Tibial nerve (tissue), 4 donors: ENCODE measurements at regions not wholly inside any gene's neighbourhood (a gene's known extent, or its start where the extent isn't known, plus 50 kb on each side); places are given as distances from the start of the nearest gene placed in this dataset.
"Not testable (repeated sequence)": the region's sequence is repeated elsewhere in the genome, so short reads cannot be mapped to it uniquely, and the experiment has no call there.

Experiments
- DNase-seq, 2 donors: peaks; one replicate each; pipeline ENCODE4 v3.0.0-alpha.2; 2019; ENCODE audit warnings: low spot score in 2 of 2
- H3K27ac ChIP-seq, 4 donors: fragments of 200-600 bp; sonication (generic) in 3 of 4; one replicate each; pipeline ENCODE4 v1.5.1; 2017 to 2019; ENCODE audit warnings: mild to moderate bottlenecking in 1 of 4
- H3K27me3 ChIP-seq, 2 donors: fragments of 200-600 bp; sonication (generic) in 1 of 2; one replicate each; pipeline versions ENCODE4 v1.5.1 to v1.6.0; 2017 to 2019
- H3K36me3 ChIP-seq, 3 donors: fragments of 200-600 bp; sonication (generic); one replicate each; pipeline ENCODE4 v1.5.1; 2018 to 2019
- H3K4me1 ChIP-seq, 4 donors: fragments of 200-600 bp; sonication (generic) in 3 of 4; one replicate each; pipeline ENCODE4 v1.5.1; 2017 to 2019
- H3K4me3 ChIP-seq, 4 donors: fragments of 200-600 bp; sonication (generic) in 3 of 4; one replicate each; pipeline ENCODE4 v1.5.1; 2017 to 2019; ENCODE audit warnings: mild to moderate bottlenecking in 1 of 4, moderate library complexity in 1 of 4
- H3K9me3 ChIP-seq, 4 donors: fragments of 200-600 bp; sonication (generic) in 3 of 4; one replicate each; pipeline ENCODE4 v1.5.1; 2017 to 2019
- CTCF ChIP-seq, 5 experiments: fragments of 200-600 bp in 3 of 5; fragments of 450-650 bp in 2 of 5; sonication (generic) in 3 of 5; IDR thresholded peaks; one replicate each; pipeline ENCODE4 v1.5.1; 2016 to 2019; ENCODE audit warnings: antibody characterized with exemption in 5 of 5, mild to moderate bottlenecking in 3 of 5, moderate library complexity in 2 of 5
- EP300 ChIP-seq, 2 donors: sonication (generic); formaldehyde crosslinking; IDR thresholded peaks; one replicate each; pipeline ENCODE4 v1.6.1; 2017; ENCODE audit warnings: antibody characterized with exemption in 2 of 2, mild to moderate bottlenecking in 1 of 2
- POLR2A ChIP-seq, 2 donors: fragments of 450-650 bp; IDR thresholded peaks; one replicate each; pipeline ENCODE4 v1.6.1; 2017; ENCODE audit warnings: antibody characterized with exemption in 2 of 2, mild to moderate bottlenecking in 2 of 2, moderate library complexity in 2 of 2
- WGBS, 2 donors: methylation state at CpG; one replicate each; pipeline ENCODE4 v1.1.5; 2018; 5-methylcytosine and 5-hydroxymethylcytosine counted together

- Histone ChIP-seq H3K36me3 (no peaks in the 10 kb centered on the region), H3K4me1 (peaks cover 2 to 28% (median 8%) of the 10 kb centered on the region in 4 donors), H3K27ac (no peak overlapping the region), H3K27me3 (no peaks in the 10 kb centered on the region), H3K9me3 (no peaks in the 10 kb centered on the region), H3K4me3 (no peak overlapping the region)
- TF ChIP-seq EP300 (IDR thresholded peaks at IDR 0.05), result no peak
- TF ChIP-seq POLR2A (IDR thresholded peaks at IDR 0.05), result no peak
- no peak for DNase-seq
- WGBS, 2 donors, result 90 to 93% methylated on average over 4 of the region's 4 CpGs
Measured at GRCh38 chr5:38692346-38692745, 135.9 kb upstream of the LIFR start.

- no peaks in the 10 kb centered on the region for H3K36me3 ChIP-seq
- 88% methylated on average over 6 of the region's 6 CpGs for WGBS, 2 donors
- H3K9me3 ChIP-seq, result no peaks in the 10 kb centered on the region
- no peak overlapping the region for H3K4me3 ChIP-seq
- H3K27me3 ChIP-seq, result no peaks in the 10 kb centered on the region
- no peak for DNase-seq
- TF ChIP-seq EP300 (IDR thresholded peaks at IDR 0.05) (no peak), CTCF (IDR thresholded peaks at IDR 0.05) (no peak), POLR2A (IDR thresholded peaks at IDR 0.05) (no peak)
- H3K27ac ChIP-seq, result no peak overlapping the region
- peaks cover 4 to 33% (median 10%) of the 10 kb centered on the region in 4 donors for H3K4me1 ChIP-seq
Measured at GRCh38 chr5:38692781-38693527, 136.5 kb upstream of the LIFR start.

GRCh38 chr5:38695021-38695958 lies 138.8 kb upstream of the LIFR start:
- DNase-seq, result no peak
- WGBS, 2 donors, result 37 to 41% methylated on average over 9 of the region's 9 CpGs
- Histone ChIP-seq H3K4me1 (peaks cover 4 to 33% (median 10%) of the 10 kb centered on the region in 4 donors), H3K9me3 (no peaks in the 10 kb centered on the region), H3K4me3 (no peak overlapping the region), H3K27me3 (no peaks in the 10 kb centered on the region), H3K36me3 (no peaks in the 10 kb centered on the region), H3K27ac (peak overlapping the region in 1 of 4 donors; percentile 50)
- TF ChIP-seq CTCF (IDR thresholded peaks at IDR 0.05), result no peak
- no peak for TF ChIP-seq POLR2A (IDR thresholded peaks at IDR 0.05)
- TF ChIP-seq EP300 (IDR thresholded peaks at IDR 0.05), result peak in 1 of 2 donors; percentile 56

- no peak overlapping the region for H3K4me3 ChIP-seq
- no peaks in the 10 kb centered on the region for H3K27me3 ChIP-seq
- H3K36me3 ChIP-seq, result no peaks in the 10 kb centered on the region
- no peaks in the 10 kb centered on the region for H3K9me3 ChIP-seq
- DNase-seq, result no peak
- H3K4me1 ChIP-seq, result peaks cover 4 to 33% (median 10%) of the 10 kb centered on the region in 4 donors
- TF ChIP-seq CTCF (IDR thresholded peaks at IDR 0.05) (no peak), EP300 (IDR thresholded peaks at IDR 0.05) (peak in 1 of 2 donors; percentile 41)
- H3K27ac ChIP-seq, result peak overlapping the region in 1 of 4 donors; percentile 19
Measured at GRCh38 chr5:38697013-38697412, 140.6 kb upstream of the LIFR start.

- WGBS, 2 donors, result 80 to 94% methylated on average over 4 of the region's 4 CpGs
- not testable (repeated sequence) for DNase-seq, H3K27ac ChIP-seq, H3K36me3 ChIP-seq, H3K4me1 ChIP-seq, H3K4me3 ChIP-seq, H3K9me3 ChIP-seq, H3K27me3 ChIP-seq
Measured at GRCh38 chr5:38705529-38705928, 140.3 kb upstream of the OSMR start.

GRCh38 chr5:38706376-38706775 lies 139.4 kb upstream of the OSMR start:
- Histone ChIP-seq H3K9me3 (peaks cover 0 to 4% (median 0%) of the 10 kb centered on the region in 4 donors), H3K36me3 (no peaks in the 10 kb centered on the region), H3K4me3 (no peak overlapping the region), H3K4me1 (no peaks in the 10 kb centered on the region), H3K27ac (no peak overlapping the region), H3K27me3 (no peaks in the 10 kb centered on the region)
- DNase-seq, result no peak
- TF ChIP-seq EP300 (IDR thresholded peaks at IDR 0.05), result no peak
- TF ChIP-seq CTCF (IDR thresholded peaks at IDR 0.05), result no peak
- no peak for TF ChIP-seq POLR2A (IDR thresholded peaks at IDR 0.05)
- WGBS, 2 donors, result 92 to 100% methylated on average over 3 of the region's 3 CpGs
